ENCODE measurements at regions not wholly inside any gene's neighbourhood (a gene's known extent, or its start where the extent isn't known, plus 50 kb on each side); places are given as distances from the start of the nearest gene placed in this dataset.
"Not testable (repeated sequence)": the region's sequence is repeated elsewhere in the genome, so short reads cannot be mapped to it uniquely, and the experiment has no call there.

DNA sequence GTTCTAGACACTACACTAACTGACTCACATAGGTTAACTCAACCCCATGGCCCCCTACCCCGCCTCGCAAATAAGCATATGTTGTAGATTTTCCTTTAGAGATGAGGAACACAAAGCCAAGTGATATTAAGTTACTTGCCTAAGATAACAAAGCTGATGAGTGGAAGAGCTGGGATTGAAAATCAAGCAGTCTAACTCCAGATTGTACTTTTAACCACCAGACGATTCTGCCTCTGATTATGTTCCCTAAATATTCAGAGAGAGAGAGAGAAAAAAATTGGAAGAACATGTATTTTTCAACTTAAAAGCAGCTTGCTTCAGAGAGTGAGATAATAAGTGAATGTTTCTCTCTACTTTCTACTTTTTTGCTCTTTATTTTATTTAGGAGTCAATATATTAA lies 66.9 kb upstream of the THBS1 start:
- intact Hi-C loops (cut with DNase I) = no loop called here
- ATAC-seq (ENCODE audit: poor library complexity) = no peak
- no peak for DNase-seq

DNA sequence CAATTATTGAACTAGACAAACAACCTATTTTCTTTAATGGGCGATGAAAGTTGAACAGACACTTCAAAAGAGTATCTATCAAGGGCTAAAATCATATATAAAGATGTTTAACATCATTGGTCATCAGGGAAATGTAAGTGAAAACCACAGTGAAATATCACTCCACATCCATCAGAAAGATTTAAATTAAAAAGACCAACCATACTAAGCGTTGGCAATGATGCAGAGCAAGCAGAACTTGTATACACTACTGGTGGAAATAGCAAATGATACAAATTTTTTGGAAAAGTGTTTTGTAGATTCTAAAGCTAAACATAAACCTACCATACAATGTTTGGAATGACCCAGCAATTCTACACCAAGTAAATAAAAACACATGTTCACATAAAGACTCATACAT lies 65.9 kb upstream of the THBS1 start:
- DNase-seq (no peak), ATAC-seq (ENCODE audit: poor library complexity) (no peak)
- intact Hi-C loops (cut with DNase I) = no loop called here

GRCh38 chr15:39515765-39516164 lies 65.1 kb upstream of the THBS1 start:
- ATAC-seq (ENCODE audit: poor library complexity) = no peak
- DNase-seq = no peak
- intact Hi-C loops (cut with DNase I) = no loop called here

- no peak for DNase-seq
- intact Hi-C loops (cut with DNase I) = no loop called here
- no peak for ATAC-seq (ENCODE audit: poor library complexity)
Measured at GRCh38 chr15:39517122-39517855, 63.6 kb upstream of the THBS1 start.

DNA sequence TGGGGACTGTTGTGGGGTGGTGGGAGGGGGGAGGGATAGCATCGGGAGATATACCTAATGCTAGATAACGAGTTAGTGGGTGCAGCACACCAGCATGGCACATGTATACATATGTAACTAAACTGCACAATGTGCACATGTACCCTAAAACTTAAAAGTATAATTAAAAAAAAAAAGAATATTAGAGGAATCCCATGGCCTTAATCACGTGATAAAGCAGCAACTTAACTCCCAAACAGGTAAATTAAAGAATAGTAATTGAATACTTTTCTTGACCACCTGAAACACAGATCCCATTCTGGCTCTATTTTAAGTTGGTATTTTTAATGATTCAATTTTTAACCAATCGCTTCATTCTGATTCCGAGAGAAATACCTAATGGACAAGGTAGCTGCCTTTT lies 56.9 kb upstream of the THBS1 start:
- intact Hi-C loops (cut with DNase I); DNase-seq; ATAC-seq (ENCODE audit: poor library complexity): not testable (repeated sequence)

DNA sequence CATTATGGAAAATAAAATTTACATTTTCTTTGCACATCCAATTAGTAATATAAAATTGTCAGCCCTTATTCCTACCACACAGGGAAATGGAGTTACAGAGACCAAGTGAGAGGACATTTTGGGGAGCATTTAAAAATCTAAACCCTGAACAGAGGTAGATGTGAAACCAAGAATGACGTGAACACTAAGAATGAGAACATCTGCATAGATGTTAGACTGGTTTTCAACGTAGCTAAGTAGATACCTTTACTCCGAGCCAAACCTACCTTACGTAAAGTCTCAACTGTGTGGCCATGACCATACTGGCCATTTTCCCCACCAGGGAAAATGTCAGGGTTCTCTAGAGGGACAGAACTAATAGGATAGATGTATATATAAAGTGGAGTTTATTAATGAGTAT lies 51.4 kb upstream of the THBS1 start:
- no peak for ATAC-seq (ENCODE audit: poor library complexity)
- intact Hi-C loops (cut with DNase I) = no loop called here
- DNase-seq = no peak

DNA sequence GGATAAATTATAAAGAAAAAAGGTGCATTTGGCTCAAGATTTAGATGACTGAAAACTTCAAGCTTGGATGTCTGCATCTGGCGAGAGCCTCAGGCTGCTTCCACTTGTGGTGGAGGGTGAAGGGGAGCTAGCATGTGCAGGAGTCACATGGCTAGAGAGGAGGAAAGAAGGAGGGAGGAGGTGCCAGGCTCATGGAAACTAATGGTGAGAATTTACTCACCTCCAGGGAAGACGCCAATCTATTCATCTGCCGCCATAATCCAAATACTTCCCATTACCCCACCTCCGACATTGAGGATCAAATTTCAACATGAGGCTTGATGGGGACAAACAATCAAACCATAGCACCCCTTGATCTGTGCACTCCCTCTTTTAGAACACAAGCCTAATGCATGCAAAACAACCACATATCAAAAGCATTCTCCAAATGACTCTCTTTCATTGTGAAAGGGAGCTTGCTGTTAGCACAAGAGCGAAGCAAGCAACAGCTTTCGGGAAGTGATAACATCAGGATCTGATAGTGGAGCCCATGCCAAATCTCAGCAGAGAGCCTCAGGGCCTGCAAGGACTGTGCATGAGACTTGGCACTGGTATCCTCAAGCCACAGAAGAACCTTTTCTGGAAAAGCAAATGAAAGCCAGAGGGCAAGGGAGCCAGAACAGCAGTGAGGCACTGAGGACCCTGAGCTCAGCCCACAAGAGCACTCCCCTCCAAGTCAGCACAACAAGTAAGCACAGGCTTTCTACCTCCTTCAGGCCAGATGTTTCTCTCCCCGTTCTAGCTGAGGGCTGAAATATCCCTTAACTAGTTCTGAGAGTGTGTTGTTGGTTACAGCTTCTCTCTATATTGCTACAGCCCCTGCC lies 50.2 kb upstream of the THBS1 start:
- peak; percentile 38 for ATAC-seq (ENCODE audit: poor library complexity)
- intact Hi-C loops (cut with DNase I) = no loop called here
- no peak for DNase-seq

Measured in Right ventricle myocardium superior (tissue), 1 donor.